BE2C (cell line): ENCODE measurements at regions not wholly inside any gene's neighbourhood (a gene's known extent, or its start where the extent isn't known, plus 50 kb on each side); places are given as distances from the start of the nearest gene placed in this dataset.

Experiments used
- DNase-seq: peaks from one replicate; pipeline ENCODE4 v3.0.0-alpha.2; 2020
- H3K27me3 ChIP-seq: fragments of 250-450 bp; sonication (Bioruptor Pico); 2 replicates; pipeline ENCODE4 v1.5.1; 2020; ENCODE audit warnings: mild to moderate bottlenecking
- H3K36me3 ChIP-seq: fragments of 250-450 bp; sonication (Bioruptor Pico); 2 replicates; pipeline ENCODE4 v1.5.1; 2020; ENCODE audit warnings: mild to moderate bottlenecking
- H3K4me1 ChIP-seq: fragments of 250-450 bp; sonication (Bioruptor Pico); 2 replicates; pipeline ENCODE4 v1.5.1; 2020
- H3K4me3 ChIP-seq: 2 replicates; pipeline ENCODE4 v1.5.1; 2011; ENCODE audit warnings: low read depth, low read length
- H3K9me3 ChIP-seq: fragments of 250-450 bp; sonication (Bioruptor Pico); 2 replicates; pipeline ENCODE4 v1.5.1; 2020
- CTCF ChIP-seq: IDR thresholded peaks from 2 replicates; pipeline ENCODE4 v1.5.1; 2012; ENCODE audit warnings: mild to moderate bottlenecking, low read depth, low read length

DNA sequence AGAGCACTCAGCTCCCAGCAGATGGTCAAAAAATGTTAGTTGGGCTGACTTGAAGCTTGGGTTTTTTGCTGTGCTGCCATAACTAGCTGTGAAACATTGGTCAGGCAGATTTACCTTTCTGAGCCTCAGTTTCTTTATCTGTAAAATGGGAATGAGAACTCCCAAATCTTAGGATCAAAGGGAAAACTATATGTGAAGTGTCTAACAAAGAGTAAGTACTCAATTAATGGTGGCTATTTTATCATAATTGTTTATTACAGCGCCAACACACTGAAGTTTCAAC, 164.2 kb upstream of the POU3F1 start:
- Histone ChIP-seq H3K4me1 (peaks cover 3% of the 10 kb centered on the region; the same call in 1 of the 2 replicates), H3K36me3 (no peaks in the 10 kb centered on the region), H3K4me3 (no peak overlapping the region), H3K9me3 (no peaks in the 10 kb centered on the region), H3K27me3 (no peaks in the 10 kb centered on the region)
- no peak for TF ChIP-seq CTCF
- no peak for DNase-seq

GRCh38 chr1:38210021-38210894, 163.7 kb upstream of the POU3F1 start:
- H3K4me1 ChIP-seq: peaks cover 3% of the 10 kb centered on the region; the same call in 1 of the 2 replicates
- no peaks in the 10 kb centered on the region for H3K9me3 ChIP-seq
- H3K27me3 ChIP-seq: no peaks in the 10 kb centered on the region
- no peak for TF ChIP-seq CTCF
- no peaks in the 10 kb centered on the region for H3K36me3 ChIP-seq
- peak; percentile 27 for DNase-seq
- no peak overlapping the region for H3K4me3 ChIP-seq

- Histone ChIP-seq H3K4me1 (peaks cover 3% of the 10 kb centered on the region; the same call in 1 of the 2 replicates), H3K4me3 (no peak overlapping the region), H3K36me3 (no peaks in the 10 kb centered on the region), H3K9me3 (no peaks in the 10 kb centered on the region), H3K27me3 (no peaks in the 10 kb centered on the region)
- DNase-seq: peak; percentile 14
- no peak for TF ChIP-seq CTCF
These were observed 162.4 kb upstream of the POU3F1 start for GRCh38 chr1:38208716-38209632.

DNA sequence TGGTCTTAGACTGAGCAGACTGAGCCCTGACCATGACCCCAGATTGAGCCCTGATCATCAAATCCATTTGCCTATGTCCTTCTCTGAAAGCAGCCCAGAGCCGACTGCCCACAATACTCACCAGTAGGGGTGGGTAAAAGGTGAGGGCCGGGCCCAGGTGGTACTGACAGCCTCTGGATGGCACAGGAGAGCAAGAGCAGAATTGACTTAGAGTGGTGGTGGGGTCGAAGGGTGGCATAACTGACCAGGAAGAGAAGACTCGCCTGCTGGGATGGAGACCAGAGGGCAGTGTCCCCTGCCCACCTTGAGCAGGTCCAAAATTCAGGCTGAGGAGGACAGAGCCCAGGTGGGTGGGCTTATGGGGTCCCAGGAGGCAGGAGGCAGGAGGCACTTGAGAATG, 161.3 kb upstream of the POU3F1 start:
- no peak for TF ChIP-seq CTCF
- Histone ChIP-seq H3K9me3 (no peaks in the 10 kb centered on the region), H3K27me3 (no peaks in the 10 kb centered on the region), H3K4me1 (no peaks in the 10 kb centered on the region), H3K36me3 (no peaks in the 10 kb centered on the region), H3K4me3 (no peak overlapping the region)
- no peak for DNase-seq

DNA sequence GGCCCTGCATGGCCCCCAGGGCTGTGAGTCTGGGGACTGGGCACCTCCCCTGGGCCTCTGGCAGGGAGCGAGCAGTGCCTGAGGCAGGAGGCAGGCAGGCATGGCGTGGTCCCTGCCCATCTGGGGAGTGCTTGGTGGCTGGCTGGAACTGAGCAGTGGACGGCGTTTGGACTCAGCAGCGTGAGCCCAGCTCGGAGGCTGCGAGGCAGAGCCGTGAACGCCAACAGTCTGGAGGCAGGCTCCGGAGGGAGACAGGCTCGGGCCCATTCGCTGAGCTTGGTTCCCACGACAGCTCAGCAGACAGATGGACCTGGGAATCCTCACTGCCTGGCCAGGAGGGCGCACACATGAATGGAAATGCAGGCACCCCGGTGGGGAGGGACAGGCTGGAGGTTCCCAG, 160.7 kb upstream of the POU3F1 start:
- DNase-seq: no peak
- Histone ChIP-seq H3K36me3 (no peaks in the 10 kb centered on the region), H3K4me1 (no peaks in the 10 kb centered on the region), H3K27me3 (no peaks in the 10 kb centered on the region), H3K4me3 (no peak overlapping the region), H3K9me3 (no peaks in the 10 kb centered on the region)
- no peak for TF ChIP-seq CTCF

GRCh38 chr1:38204698-38205097, 158.1 kb upstream of the POU3F1 start:
- Histone ChIP-seq H3K4me3 (no peak overlapping the region), H3K4me1 (no peaks in the 10 kb centered on the region), H3K27me3 (no peaks in the 10 kb centered on the region), H3K9me3 (no peaks in the 10 kb centered on the region), H3K36me3 (no peaks in the 10 kb centered on the region)
- no peak for TF ChIP-seq CTCF
- DNase-seq: no peak
